GM19372 (cell line): ENCODE measurements at regions not wholly inside any gene's neighbourhood (a gene's known extent, or its start where the extent isn't known, plus 50 kb on each side); places are given as distances from the start of the nearest gene placed in this dataset.

ENCODE experiments used
- ATAC-seq: cut with Tn5 transposase; IDR thresholded peaks from one replicate; pipeline ENCODE4 v1.9.1; 2021; ENCODE audit warnings: mild to moderate bottlenecking, low read depth, moderate library complexity; ENCODE audit not compliant: unreplicated experiment

DNA sequence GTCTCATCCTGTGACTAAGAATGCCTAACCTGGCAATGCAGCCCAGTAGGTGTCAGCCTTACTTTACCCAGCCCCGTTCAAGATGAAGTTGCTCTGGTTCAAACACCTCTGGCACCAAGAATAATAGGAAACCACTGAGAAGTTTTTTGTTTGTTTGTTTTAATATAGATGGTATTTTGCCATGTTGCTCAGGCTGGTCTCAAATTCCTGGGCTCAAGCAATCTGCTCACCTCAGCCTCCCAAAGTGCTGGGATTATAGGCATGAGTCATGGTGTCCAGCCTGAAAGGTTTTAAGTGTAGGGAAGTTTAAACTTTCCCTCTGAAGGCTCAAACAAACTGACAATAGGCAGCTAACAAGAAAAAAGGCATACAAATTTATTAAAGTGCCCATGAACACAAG lies 51.2 kb upstream of the ABCC4 start:
- no peak for ATAC-seq

GRCh38 chr13:95354156-95354555 lies 52.9 kb upstream of the ABCC4 start:
- ATAC-seq = no peak

DNA sequence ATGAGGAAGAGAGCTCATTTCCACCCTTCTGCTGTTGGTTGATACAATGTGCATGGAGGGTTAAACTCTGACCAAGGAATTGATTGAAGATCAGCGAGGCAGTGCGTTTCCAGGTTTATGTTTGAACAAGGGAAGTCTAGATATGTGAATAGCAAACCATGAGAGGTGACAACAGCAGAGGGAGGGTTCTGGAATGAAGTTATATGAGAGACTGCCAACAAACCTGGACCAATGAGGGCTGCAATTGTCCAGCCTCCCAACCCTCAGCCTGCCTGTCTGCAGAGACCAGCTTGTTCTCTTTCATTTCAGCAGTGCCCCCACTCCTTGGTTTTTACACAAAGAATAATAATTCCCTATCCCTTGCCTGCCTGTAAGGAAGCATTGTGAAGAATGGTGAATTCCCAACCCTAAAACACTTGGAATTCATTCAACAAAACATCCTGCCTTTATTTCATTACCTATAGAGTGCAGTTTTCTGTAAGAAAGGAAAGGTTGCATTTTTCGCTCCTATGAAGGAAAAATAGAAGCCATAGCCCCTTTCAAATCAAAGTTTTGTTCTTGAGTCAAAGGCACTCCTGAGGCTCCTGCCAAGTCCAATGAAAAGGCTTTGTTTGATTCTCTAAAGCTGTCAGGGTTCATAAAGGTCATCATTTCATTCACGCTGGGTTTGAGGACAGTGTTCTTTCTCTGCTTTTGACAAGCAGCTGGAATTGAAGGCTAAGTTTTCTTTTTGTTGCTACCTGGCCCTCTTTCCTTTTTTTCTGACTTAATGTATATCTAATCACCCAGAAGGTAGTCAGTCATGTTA lies 53.6 kb upstream of the ABCC4 start:
- ATAC-seq = no peak

GRCh38 chr13:95355494-95355893 lies 54.2 kb upstream of the ABCC4 start:
- no peak for ATAC-seq

- ATAC-seq = no peak
Observed at GRCh38 chr13:95356916-95357315, 55.7 kb upstream of the ABCC4 start.

GRCh38 chr13:95357875-95358274 lies 56.6 kb upstream of the ABCC4 start:
- ATAC-seq = no peak

DNA sequence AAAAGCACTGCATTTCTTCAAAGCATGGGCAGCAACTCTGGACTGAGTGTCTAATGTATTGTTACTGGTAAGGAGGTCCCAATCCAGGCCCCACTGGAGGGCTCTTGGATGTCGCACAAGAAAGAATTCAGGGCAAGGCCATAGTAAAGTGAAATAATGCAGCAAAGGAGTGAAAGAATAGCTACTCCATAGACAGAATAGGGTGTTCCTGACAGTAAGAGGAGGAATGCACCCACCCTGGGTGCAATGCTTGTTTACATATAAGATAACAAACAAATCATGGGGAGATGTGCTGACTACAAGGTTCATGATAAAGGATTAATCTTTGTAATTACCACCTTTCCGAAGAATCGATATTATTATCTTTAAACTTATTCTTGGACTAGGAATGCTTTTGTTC lies 58.8 kb upstream of the ABCC4 start:
- ATAC-seq = no peak

DNA sequence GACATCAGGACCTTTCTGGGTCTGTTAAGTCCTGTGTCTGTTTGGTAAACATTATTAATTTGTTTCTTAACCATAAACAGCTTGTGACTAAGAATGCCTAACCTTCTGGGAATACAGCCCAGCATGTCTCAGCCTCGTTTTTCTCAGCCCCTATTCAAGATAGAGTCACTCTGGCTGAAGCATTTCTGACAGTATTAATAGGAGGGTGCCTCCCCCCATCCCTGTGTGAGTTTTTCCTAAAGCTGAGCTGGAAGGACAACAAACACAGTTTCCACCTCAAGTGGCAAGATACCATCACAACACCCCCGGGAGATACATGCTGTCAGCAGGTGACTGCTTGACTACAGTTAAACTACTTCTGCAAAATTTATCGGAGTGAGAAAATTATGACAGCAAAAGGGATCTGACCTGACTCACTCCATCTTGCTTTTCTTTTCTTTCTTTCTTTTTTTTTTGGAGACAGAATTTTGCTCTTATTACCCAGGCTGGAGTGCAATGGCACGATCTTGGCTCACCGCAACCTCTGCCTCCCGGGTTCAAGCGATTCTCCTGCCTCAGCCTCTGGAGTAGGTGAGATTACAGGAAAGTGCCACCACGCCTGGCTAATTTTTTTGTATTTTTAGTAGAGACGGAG lies 59.3 kb upstream of the ABCC4 start:
- ATAC-seq = no peak

DNA sequence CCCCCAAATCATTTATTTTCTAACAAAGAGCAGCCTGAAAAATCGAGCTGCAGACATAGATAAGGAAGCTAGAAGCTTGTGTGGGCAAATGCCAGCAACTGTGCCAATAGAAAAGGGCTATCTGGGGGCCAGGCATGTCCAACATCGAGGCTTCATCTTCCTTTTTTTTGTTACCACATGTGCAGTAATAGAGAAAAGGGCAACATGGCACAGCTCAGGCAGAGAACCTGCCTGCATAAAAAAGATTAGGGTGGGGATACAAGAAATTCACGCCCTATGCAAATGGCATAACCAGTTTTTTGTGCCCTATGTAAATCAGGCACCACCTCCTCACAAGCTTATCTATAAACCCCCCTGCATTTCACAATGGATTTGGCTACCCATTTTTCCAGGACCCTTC lies 60.4 kb upstream of the ABCC4 start:
- ATAC-seq = no peak

GRCh38 chr13:95362666-95363065 lies 61.4 kb upstream of the ABCC4 start:
- no peak for ATAC-seq

DNA sequence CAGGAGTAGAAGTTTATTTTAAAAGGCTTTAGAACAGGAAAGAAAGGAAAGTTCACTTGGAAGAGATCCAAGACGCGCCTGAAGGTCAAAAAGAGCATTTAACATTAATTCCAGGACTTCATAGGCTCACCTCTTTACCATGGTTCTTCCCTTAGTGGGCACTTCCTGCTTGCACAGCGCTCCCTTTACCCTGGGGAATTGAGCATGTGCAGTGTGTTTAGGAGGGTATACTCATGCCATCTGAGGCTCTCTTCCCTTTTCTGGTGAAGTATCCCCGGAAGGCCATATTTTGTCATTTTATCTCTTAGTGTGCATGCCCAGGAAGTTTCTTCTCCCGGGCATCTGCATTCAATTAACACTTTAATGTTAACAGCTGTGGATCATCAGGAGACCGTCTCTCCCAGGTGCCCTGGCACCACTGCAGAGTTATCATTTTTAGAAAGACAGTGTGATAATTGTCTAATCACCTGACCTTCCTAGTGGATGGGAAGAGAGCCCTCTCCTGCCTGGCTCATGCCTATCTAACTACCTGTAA lies 66.1 kb upstream of the ABCC4 start:
- no peak for ATAC-seq

GRCh38 chr13:95368998-95369397 lies 67.7 kb upstream of the ABCC4 start:
- no peak for ATAC-seq

DNA sequence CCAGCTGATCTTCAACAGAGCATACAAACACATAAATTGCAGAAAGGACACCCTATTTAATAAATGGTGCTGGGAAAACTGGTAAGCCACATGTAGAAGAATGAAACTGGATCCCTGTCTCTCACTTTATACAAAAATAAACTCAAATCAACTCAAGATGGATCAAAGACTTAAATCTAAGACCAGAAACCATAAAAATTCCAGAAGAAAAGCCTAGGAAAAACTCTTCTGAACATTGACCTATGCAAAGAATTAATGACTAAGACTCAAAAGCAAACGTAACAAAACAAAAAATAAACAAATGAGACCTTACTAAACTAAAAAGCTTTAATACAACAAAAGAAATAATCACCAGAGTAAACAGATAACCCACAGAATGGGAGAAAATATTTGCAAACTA lies 74.5 kb upstream of the ABCC4 start:
- no peak for ATAC-seq

GRCh38 chr13:95378603-95379002 lies 77.4 kb upstream of the ABCC4 start:
- no peak for ATAC-seq

DNA sequence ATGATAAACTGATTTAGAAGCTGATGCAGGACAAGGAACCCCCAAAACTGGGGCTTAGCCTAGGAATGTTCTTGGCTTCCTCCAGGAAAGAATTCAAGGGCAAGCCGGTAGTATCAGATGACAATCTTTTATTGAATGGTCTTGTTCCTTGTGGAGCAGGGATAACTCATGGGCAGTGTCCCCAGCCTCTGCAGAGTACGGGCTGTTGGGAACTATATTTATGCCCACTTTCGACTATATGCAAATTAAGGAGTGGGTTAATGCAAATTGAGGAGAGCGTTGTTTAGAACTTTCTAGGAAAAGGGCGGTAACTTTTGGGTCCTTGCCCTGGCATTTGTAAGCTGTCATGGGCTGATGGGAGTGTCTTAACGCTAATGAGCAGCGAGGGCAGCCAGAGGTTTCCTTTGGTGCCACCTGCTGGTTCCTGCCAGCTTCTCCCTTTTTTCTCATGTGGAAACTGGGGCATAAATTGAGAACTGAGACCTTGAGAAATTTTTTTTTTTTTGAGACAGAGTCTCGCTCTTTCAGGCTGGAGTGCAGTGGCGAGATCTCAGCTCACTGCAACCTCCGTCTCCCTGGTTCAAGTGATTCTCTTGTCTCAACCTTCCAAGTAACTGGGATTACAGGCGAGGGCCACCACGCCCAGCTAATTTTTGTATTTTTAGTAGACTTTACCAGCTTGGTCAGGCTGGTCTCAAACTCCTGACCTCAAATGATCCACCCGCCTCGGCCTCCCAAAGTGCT lies 79.4 kb upstream of the ABCC4 start:
- ATAC-seq = peak; percentile 78

GRCh38 chr13:95381212-95381527 lies 79.9 kb upstream of the ABCC4 start:
- no peak for ATAC-seq

DNA sequence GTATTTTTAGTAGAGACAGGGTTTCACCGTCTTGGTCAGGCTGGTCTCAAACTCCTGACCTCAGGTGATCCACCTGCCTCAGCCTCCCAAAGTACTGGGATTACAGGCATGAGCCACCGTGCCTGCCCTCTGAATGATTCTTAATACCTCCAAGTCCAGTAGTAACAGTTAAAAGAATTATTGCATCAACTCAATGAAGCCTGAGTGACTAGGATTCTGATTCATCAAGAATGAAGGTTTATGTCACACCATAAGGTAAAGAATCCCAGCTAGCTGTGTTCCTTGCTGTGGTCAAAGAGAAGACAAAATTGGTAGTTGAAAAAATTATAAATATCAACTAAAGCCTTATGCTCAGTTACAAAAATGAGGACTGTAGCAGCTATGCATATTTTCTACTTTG lies 81.2 kb upstream of the ABCC4 start:
- ATAC-seq = no peak

- ATAC-seq = no peak
Observed at GRCh38 chr13:95382916-95383315, 81.7 kb upstream of the ABCC4 start.

- no peak for ATAC-seq
Observed at GRCh38 chr13:95385373-95385772, 84.1 kb upstream of the ABCC4 start.

DNA sequence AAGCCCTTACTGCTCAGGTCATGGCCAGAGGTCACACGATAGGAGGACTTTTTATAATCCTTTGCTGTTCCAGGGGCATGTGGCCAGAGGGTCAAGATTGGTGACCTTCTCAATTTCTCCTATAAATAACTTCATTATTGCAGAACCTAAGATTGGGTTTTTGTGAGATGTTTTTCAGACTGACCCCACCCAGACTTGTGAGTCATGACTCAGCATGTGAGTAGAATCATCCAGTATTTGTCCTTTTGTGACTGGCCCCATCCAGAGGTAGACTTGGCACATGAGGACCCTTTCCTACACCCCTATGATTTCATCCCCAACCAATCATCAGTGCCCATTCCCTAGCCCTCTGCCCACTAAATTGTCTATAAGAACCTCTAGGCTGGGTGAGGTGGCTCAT lies 84.5 kb upstream of the ABCC4 start:
- no peak for ATAC-seq

GRCh38 chr13:95386370-95386769 lies 85.1 kb upstream of the ABCC4 start:
- no peak for ATAC-seq
